PFSK-1 (cell line): ENCODE measurements at regions not wholly inside any gene's neighbourhood (a gene's known extent, or its start where the extent isn't known, plus 50 kb on each side); places are given as distances from the start of the nearest gene placed in this dataset.

Experiments used
- POLR2AphosphoS5 ChIP-seq: IDR thresholded peaks from 2 replicates; pipeline ENCODE4 v1.6.1; 2012; ENCODE audit warnings: low read depth, mild to moderate bottlenecking, control low read depth, low read length, moderate library complexity
- REST ChIP-seq, 2 experiments: IDR thresholded peaks; 2 replicates each; pipeline versions ENCODE4 v1.6.1 to v1.8.0; 2011 to 2012; ENCODE audit warnings: low read depth in 2 of 2, low read length in 2 of 2, control low read depth in 1 of 2, inconsistent platforms in 1 of 2, mild to moderate bottlenecking in 1 of 2, moderate library complexity in 1 of 2; ENCODE audit not compliant: insufficient read depth in 1 of 2
- TAF1 ChIP-seq: IDR thresholded peaks from 2 replicates; pipeline ENCODE4 v1.6.1; 2012; ENCODE audit warnings: low read length, control low read depth, borderline replicate concordance; ENCODE audit not compliant: insufficient read depth

- TF ChIP-seq TAF1 (no peak), REST (IDR thresholded peaks at IDR 0.05; ENCODE audit: insufficient read depth in 1 of 2, low read depth in 2 of 2, low read length in 2 of 2) (no peak), POLR2AphosphoS5 (no peak)
Observed at GRCh38 chr2:226376516-226377180, 423.0 kb downstream of the IRS1 start.
